OCI-LY7 (cell line): ENCODE measurements at regions not wholly inside any gene's neighbourhood (a gene's known extent, or its start where the extent isn't known, plus 50 kb on each side); places are given as distances from the start of the nearest gene placed in this dataset.

Source experiments
- BruUV-seq: library from RNA; stranded (reverse); fragments of 400-500 nt; replicated peaks from 2 replicates; lab custom pipeline; 2021; lab: Mats Ljungman, UMichigan
- CTCF ChIA-PET: fragments of 300-600 bp; sonication (Branson Sonifier 250); formaldehyde crosslinking; loops from one replicate; lab custom pipeline; 2022; ENCODE audit warnings: antibody characterized with exemption; ENCODE audit not compliant: unreplicated experiment; lab: Charles Lee
- POLR2A ChIA-PET: fragments of 300-600 bp; sonication (Branson Sonifier 250); formaldehyde crosslinking; loops from one replicate; lab custom pipeline; 2022; ENCODE audit warnings: antibody characterized with exemption; lab: Charles Lee
- DNase-seq: peaks from one replicate; pipeline ENCODE4 v3.0.0-alpha.2; 2015; ENCODE audit warnings: low spot score
- H2AFZ ChIP-seq: fragments of 200-600 bp; sonication (generic), shearing (Covaris generic); 2 replicates; pipeline ENCODE4 v1.6.1; 2014; ENCODE audit warnings: mild to moderate bottlenecking, antibody characterized with exemption, low read length, moderate library complexity
- H3K27ac ChIP-seq: fragments of 200-600 bp; sonication (generic); 2 replicates; pipeline ENCODE4 v1.5.1; 2014; ENCODE audit warnings: mixed run types, low read depth, mild to moderate bottlenecking, moderate library complexity, low read length, inconsistent platforms; ENCODE audit not compliant: poor library complexity, severe bottlenecking
- H3K36me3 ChIP-seq: fragments of 200-600 bp; sonication (generic); 2 replicates; pipeline ENCODE4 v1.6.1; 2014; ENCODE audit warnings: mild to moderate bottlenecking, antibody characterized with exemption, low read length, moderate library complexity, mixed read lengths; ENCODE audit not compliant: insufficient read depth
- H3K4me1 ChIP-seq: fragments of 200-600 bp; sonication (generic); 2 replicates; pipeline ENCODE4 v1.5.1; 2014; ENCODE audit warnings: mild to moderate bottlenecking, low read length; ENCODE audit not compliant: insufficient read depth, poor library complexity, severe bottlenecking
- H3K4me2 ChIP-seq: fragments of 200-600 bp; sonication (generic); 2 replicates; pipeline ENCODE4 v1.6.1; 2014; ENCODE audit warnings: mild to moderate bottlenecking, low read length
- H3K4me3 ChIP-seq: fragments of 200-600 bp; sonication (generic); 2 replicates; pipeline ENCODE4 v1.5.1; 2014; ENCODE audit warnings: mild to moderate bottlenecking, low read depth, low read length; ENCODE audit not compliant: poor library complexity, severe bottlenecking
- H3K79me2 ChIP-seq: fragments of 200-600 bp; sonication (generic); 2 replicates; pipeline ENCODE4 v1.6.1; 2016; ENCODE audit warnings: low read depth, mild to moderate bottlenecking, low read length, moderate library complexity, mixed read lengths; ENCODE audit not compliant: insufficient read depth
- H3K9me2 ChIP-seq: fragments of 200-600 bp; sonication (generic); 2 replicates; pipeline ENCODE4 v1.6.1; 2016; ENCODE audit warnings: mild to moderate bottlenecking, low read length, mixed read lengths; ENCODE audit not compliant: insufficient read depth
- H3K9me3 ChIP-seq: fragments of 200-600 bp; sonication (generic); 2 replicates; pipeline ENCODE4 v1.6.1; 2014; ENCODE audit warnings: mild to moderate bottlenecking, mixed run types, low read length, mixed read lengths
- H4K20me1 ChIP-seq: fragments of 200-600 bp; sonication (generic); 2 replicates; pipeline ENCODE4 v1.6.1; 2014; ENCODE audit warnings: mild to moderate bottlenecking, antibody characterized with exemption, low read length, moderate library complexity, mixed read lengths; ENCODE audit not compliant: insufficient read depth
- EZH2phosphoT487 ChIP-seq: fragments of 200-600 bp; sonication (generic); IDR thresholded peaks from 2 replicates; pipeline ENCODE4 v1.6.1; 2018; ENCODE audit warnings: low read depth, borderline replicate concordance, mild to moderate bottlenecking, mixed run types, antibody characterized with exemption, low read length, moderate library complexity, mixed read lengths
- intact Hi-C: fragments of 100-400 bp; cut with micrococcal nuclease; formaldehyde crosslinking; loops from one replicate; pipeline ENCODE4 v1.10.0; 2022; ENCODE audit not compliant: unreplicated experiment
- TF ChIP-seq, protein P1 (sequence below): fragments of 200-600 bp; sonication (generic); conservative IDR thresholded peaks from 2 replicates; pipeline ENCODE4 v1.5.1; 2014; ENCODE audit warnings: mild to moderate bottlenecking, antibody characterized with exemption, low read length, moderate library complexity, mixed read lengths

- intact Hi-C loops: no loop called here
- Histone ChIP-seq H3K36me3 (no peaks in the 10 kb centered on the region), H3K4me2 (no peak overlapping the region), H4K20me1 (no peaks in the 10 kb centered on the region), H3K9me2 (no peaks in the 10 kb centered on the region), H2AFZ (no peak overlapping the region), H3K4me3 (no peak overlapping the region), H3K9me3 (no peaks in the 10 kb centered on the region), H3K79me2 (no peaks in the 10 kb centered on the region), H3K4me1 (no peaks in the 10 kb centered on the region), H3K27ac (no peak overlapping the region)
- POLR2A ChIA-PET: no interaction called here
- BruUV-seq: no TSS peak
- DNase-seq: no peak
- CTCF ChIA-PET: no interaction called here
- TF ChIP-seq EZH2phosphoT487: no peak
- TF ChIP-seq, protein P1, sequence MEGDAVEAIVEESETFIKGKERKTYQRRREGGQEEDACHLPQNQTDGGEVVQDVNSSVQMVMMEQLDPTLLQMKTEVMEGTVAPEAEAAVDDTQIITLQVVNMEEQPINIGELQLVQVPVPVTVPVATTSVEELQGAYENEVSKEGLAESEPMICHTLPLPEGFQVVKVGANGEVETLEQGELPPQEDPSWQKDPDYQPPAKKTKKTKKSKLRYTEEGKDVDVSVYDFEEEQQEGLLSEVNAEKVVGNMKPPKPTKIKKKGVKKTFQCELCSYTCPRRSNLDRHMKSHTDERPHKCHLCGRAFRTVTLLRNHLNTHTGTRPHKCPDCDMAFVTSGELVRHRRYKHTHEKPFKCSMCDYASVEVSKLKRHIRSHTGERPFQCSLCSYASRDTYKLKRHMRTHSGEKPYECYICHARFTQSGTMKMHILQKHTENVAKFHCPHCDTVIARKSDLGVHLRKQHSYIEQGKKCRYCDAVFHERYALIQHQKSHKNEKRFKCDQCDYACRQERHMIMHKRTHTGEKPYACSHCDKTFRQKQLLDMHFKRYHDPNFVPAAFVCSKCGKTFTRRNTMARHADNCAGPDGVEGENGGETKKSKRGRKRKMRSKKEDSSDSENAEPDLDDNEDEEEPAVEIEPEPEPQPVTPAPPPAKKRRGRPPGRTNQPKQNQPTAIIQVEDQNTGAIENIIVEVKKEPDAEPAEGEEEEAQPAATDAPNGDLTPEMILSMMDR: no peak
Measured at GRCh38 chr11:112776834-112777233, 184.4 kb upstream of the NCAM1 start.

DNA sequence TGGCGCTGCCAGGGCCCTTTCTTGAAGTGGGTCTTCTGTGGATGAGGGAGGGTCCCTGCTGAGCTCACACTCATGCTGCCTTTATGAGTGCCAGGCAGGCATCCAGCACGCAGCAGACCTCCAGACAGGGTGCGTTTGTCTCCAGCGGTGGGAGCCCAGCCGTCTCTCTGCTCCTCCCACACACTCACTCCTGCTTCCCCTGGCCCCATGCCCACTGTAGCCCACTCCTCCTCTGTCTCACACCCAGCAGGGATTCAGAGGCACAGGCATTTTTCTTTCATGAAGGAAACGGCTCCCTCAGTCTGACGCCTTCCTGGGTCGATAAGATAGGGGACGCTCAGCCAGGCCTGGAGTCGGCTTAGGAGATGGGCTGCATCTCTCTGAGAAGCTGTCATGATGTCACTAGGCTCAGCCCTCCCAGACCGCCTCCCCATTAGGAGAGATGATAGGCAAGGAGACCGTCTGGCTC is 183.9 kb upstream of the NCAM1 start:
- no peak for DNase-seq
- Histone ChIP-seq H3K36me3 (no peaks in the 10 kb centered on the region), H3K4me3 (no peak overlapping the region), H3K27ac (no peak overlapping the region), H3K9me2 (no peaks in the 10 kb centered on the region), H3K4me2 (no peak overlapping the region), H2AFZ (no peak overlapping the region), H3K79me2 (no peaks in the 10 kb centered on the region), H3K9me3 (no peaks in the 10 kb centered on the region), H4K20me1 (no peaks in the 10 kb centered on the region), H3K4me1 (no peaks in the 10 kb centered on the region)
- TF ChIP-seq, protein P1: no peak
- TF ChIP-seq EZH2phosphoT487: no peak
- ChIA-PET POLR2A (interaction anchor here (0.6 kb wide), 1 partner anchor 23 kb away, joined by 3 read pairs; no protein-coding TSS in a partner anchor), CTCF (no interaction called here)
- intact Hi-C loops: no loop called here
- BruUV-seq: no TSS peak

GRCh38 chr11:112778091-112778876 is 182.9 kb upstream of the NCAM1 start:
- no peaks in the 10 kb centered on the region for H3K79me2 ChIP-seq
- TF ChIP-seq, protein P1: no peak
- TF ChIP-seq EZH2phosphoT487: no peak
- no peak for DNase-seq
- no peaks in the 10 kb centered on the region for H3K9me3 ChIP-seq
- H3K27ac ChIP-seq: no peak overlapping the region
- CTCF ChIA-PET: no interaction called here
- H3K4me2 ChIP-seq: no peak overlapping the region
- H3K4me1 ChIP-seq: no peaks in the 10 kb centered on the region
- no peaks in the 10 kb centered on the region for H3K36me3 ChIP-seq
- no TSS peak for BruUV-seq
- no peak overlapping the region for H3K4me3 ChIP-seq
- no peak overlapping the region for H2AFZ ChIP-seq
- intact Hi-C loops: no loop called here
- no peaks in the 10 kb centered on the region for H4K20me1 ChIP-seq
- no peaks in the 10 kb centered on the region for H3K9me2 ChIP-seq
- POLR2A ChIA-PET: no interaction called here
